OCI-LY1 (cell line): ENCODE measurements at regions not wholly inside any gene's neighbourhood (a gene's known extent, or its start where the extent isn't known, plus 50 kb on each side); places are given as distances from the start of the nearest gene placed in this dataset.

ENCODE experiments used
- CTCF ChIP-seq: fragments of 200-600 bp; sonication (generic), shearing (Covaris generic); IDR thresholded peaks from 2 replicates; pipeline ENCODE4 v1.5.1; 2017; ENCODE audit warnings: mild to moderate bottlenecking, antibody characterized with exemption, low read length, moderate library complexity, mixed read lengths
- EZH2 ChIP-seq: fragments of 200-600 bp; sonication (generic), shearing (Covaris generic); IDR thresholded peaks from 2 replicates; pipeline ENCODE4 v1.8.0; 2017; ENCODE audit warnings: borderline replicate concordance, mixed run types, mild to moderate bottlenecking, antibody characterized with exemption, low read length, moderate library complexity, mixed read lengths

- TF ChIP-seq CTCF (no peak), EZH2 (no peak)
Observed at GRCh38 chr2:7557376-7557775, 640.2 kb downstream of the RNF144A start.
